ENCODE measurements at regions not wholly inside any gene's neighbourhood (a gene's known extent, or its start where the extent isn't known, plus 50 kb on each side); places are given as distances from the start of the nearest gene placed in this dataset.

- DNase-seq: no peak
Measured at GRCh38 chr17:72529386-72529785, 408.6 kb downstream of the SOX9 start.

DNA sequence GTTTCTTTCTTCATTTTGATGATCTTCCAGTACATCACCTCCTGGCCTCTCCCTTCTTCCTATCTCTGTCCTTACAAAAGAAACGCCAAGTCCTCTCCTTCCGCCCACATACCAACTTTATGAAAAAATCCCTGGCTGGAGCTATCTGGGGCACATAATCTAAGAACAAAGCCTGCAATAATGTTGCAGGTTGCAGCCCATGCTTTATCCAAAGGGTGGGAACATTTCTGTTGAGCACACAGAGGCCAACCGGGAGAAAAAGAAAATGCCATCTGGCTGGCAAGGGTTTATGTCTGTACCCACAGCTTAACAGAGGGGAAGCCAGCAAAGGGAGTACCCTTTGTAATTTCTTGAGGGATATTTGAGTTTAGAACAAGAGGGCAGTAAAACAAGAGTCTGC, 409.6 kb downstream of the SOX9 start:
- no peak for DNase-seq

GRCh38 chr17:72531729-72532128, 410.9 kb downstream of the SOX9 start:
- DNase-seq: no peak

DNA sequence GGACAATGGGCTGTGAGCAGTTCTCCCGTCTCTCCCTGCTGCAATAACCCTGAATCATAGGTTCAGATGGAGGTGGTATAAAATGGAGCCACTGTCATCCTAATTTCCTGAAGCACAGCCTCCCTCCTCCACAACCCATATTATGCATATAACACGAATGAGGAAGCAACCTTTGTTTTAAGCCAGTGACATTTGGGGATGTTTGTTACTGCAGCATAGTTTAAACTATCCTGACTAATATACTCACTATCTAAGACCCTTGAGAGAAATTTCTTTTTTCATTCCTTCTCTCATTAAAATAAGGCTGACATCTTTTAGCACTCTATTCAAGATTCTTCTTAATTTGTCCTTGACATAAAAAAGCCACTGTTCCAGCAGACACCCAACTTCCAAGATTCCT, 413.4 kb downstream of the SOX9 start:
- DNase-seq: no peak

DNA sequence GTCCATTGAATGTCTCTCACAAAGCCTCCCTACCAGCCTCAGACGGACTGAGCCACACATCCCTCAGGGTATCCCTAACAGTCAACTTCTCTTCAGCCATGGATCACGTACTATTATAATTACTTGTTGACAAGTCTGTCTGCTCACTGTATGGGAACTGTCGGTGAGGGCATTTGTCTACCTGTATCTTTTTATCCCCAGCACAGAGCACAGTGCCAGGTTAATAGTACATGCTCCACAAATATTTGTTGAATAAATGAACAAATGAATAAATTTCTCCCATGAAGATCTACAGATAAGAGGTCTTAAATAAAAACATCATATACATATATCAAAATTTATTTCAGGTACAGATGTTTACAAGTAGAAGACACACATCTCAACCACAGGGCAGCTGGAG, 414.0 kb downstream of the SOX9 start:
- no peak for DNase-seq

GRCh38 chr17:72535346-72535745, 414.5 kb downstream of the SOX9 start:
- DNase-seq: no peak

GRCh38 chr17:72535779-72536178, 415.0 kb downstream of the SOX9 start:
- no peak for DNase-seq

- DNase-seq: no peak
Measured at GRCh38 chr17:72536788-72537187, 416.0 kb downstream of the SOX9 start.

GRCh38 chr17:72538443-72538842, 417.6 kb downstream of the SOX9 start:
- no peak for DNase-seq

GRCh38 chr17:72538901-72539352, 418.1 kb downstream of the SOX9 start:
- DNase-seq: no peak

- DNase-seq: peak; percentile 69
Measured at GRCh38 chr17:72539981-72540897, 419.4 kb downstream of the SOX9 start.

DNA sequence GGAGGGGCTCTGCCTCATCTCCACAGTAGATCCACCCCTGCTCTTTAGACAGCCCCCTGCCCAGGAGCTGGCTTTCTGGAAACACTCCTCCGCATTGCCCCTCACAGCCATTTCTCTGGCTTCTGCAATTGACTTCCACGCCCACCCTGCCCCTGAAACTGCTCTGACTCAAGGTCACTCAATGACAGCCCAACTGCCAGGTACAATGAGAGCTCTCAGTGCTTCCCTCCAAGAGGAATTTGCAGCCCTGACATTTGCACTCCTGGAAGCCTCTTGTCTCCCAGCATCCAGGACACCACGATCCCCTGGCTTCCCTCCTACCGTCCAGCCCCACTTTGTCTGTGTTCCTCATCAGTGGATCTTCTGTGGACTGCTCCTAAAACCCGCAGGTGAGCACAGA, 421.5 kb downstream of the SOX9 start:
- no peak for DNase-seq

DNA sequence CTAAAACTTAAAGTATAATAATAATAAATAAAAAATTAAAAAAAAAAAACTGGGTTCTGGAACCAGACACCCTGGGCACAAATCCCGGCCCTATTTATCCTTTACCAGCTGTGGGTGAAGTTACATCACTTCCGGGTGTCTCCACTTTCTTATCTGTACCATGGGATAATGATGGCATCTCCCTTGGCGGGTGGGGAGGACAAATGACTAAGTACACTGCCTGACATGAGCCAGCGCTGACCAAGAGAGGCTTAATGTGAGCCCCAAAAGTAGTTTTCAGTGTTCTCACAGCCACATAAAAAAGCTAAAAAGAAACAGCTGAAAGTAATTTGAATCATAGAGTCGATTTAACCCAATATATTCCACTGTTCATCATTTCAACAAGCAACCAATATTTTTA, 424.9 kb downstream of the SOX9 start:
- peak; percentile 31 for DNase-seq

DNA sequence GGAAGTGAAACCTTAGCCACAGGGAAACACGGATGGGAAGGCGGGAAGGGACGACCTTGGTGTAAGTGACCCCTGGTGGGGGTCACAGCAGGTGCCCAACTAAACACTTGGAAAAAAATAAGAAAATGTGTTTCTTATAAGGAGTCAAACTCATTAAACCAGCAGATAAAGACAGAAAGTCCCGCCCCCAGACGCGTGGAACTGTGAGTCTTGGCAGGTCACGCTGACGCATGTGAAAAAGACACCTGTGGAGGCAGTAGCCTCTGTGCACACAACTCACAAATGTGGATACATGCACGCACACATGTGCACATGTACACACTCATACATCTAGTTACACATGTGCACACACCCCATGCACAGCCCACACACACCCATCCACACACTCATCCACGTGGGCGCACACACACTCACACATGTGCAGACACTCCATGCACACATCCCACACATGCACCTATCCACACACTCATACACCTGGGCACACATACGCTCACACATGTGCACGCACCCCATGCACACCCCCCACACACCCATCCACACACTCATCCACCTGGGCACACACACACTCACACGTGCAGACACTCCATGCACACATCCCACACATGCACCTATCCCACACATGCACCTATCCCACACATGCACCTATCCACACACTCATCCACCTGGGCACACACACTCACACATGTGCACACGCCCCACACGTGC, 432.4 kb downstream of the SOX9 start:
- DNase-seq: no peak

GRCh38 chr17:72554508-72554907, 433.7 kb downstream of the SOX9 start:
- DNase-seq: no peak

GRCh38 chr17:72555052-72555451, 434.2 kb downstream of the SOX9 start:
- no peak for DNase-seq

- peak; percentile 58 for DNase-seq
Measured at GRCh38 chr17:72556944-72557826, 436.4 kb downstream of the SOX9 start.

DNA sequence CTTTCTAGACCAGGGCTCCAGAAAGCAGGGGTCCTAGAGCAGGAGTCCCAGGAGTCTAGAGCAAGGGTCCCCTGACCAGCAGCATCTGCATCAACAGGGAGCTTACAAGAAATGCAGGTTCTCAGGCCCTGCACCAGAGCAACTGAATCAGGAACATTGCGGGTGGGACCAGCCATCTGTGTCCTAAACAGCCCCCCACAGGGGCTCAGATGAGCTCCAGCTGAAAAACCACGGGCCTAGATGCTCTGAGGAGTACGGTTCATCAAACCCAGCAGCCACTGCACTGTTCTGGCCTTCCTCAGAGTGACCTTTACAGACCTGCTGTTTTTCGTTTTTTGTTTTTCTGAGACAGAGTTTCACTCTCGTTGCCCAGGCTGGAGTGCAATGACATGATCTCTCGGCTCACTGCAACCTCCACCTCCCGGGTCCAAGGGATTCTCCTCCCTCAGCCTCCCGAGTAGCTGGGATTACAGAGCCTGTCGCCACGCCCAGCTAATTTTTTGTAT, 438.2 kb downstream of the SOX9 start:
- DNase-seq: no peak

DNA sequence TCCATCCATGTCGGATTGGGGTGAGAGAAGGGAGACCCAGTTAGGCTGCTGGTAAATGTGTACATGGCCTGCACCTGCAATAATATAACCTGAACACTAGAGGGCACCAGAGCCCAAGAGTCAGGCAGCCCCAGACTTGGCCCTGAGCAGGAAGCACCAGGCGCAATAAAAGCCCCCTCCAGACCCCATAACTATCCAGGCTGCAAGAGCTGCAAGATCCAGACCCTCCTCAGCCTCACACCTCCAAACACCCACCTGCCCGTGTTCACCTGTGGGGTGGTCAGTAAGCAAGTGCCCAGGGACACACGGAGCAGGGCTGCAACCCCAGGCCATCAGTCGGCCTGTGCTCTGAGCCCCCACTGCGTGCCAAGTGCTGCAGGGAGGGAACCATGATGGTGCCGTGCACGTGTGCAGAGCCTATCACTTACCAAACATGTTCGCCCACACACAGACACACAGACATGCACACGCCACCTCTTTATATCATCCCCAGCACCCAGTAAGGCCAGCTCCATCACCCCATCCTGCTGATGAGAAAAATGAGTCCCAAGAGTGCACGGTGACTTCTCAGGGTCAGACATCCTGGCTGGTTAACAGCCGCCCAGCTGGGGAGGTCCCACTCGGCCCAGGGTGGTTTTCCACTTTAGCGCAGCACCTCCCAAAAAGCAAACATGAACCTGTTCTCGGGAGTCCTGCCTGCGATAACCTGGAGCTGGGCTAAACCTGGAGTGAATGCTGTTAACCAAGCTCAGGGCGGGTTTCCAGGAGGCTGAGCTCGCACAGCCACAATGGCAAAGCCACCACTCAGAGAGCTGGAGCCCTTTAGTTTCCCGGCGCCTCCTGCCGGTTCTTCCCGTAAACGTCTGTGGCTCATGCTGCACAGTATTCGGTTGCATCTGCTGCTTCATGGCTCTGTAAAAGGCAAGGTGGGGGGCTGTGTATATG, 439.8 kb downstream of the SOX9 start:
- DNase-seq: peak; percentile 43

DNA sequence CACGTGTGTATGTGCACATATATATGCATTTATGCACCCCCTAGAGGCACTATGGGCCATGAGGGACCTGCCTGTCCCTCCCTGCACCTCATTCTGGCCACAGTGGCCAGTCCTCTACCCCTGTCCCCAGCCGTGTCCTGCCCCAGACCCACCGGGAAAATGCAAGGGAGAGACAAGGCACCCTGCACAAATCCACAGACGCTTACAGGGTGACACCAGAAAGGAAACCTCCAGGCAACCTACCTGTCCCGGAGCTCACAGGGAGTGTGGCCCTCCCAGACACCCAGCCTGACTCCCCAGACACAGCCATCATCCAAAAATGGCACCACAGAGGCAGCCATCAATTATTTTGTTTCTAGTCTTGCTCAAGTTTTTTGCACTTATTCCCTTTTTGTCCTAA, 440.4 kb downstream of the SOX9 start:
- DNase-seq: no peak

GRCh38 chr17:72561680-72562079, 440.9 kb downstream of the SOX9 start:
- no peak for DNase-seq

Measured in fibroblast of skin of scalp (primary cell).